HEK293 (cell line): ENCODE measurements at regions not wholly inside any gene's neighbourhood (a gene's known extent, or its start where the extent isn't known, plus 50 kb on each side); places are given as distances from the start of the nearest gene placed in this dataset.
A peak's percentile ranks its signal among the peaks of the same experiment; 100 is the strongest.

Experiments
- CTCF ChIA-PET: fragments of 350-600 bp; formaldehyde crosslinking; extraction: SDS; loops from one replicate; lab custom pipeline; 2021; ENCODE audit warnings: antibody characterized with exemption; lab: Yijun Ruan, JAX
- POLR2A ChIA-PET: fragments of 300-600 bp; formaldehyde crosslinking; extraction: SDS; loops from one replicate; lab custom pipeline; 2020; ENCODE audit warnings: antibody characterized with exemption, inconsistent platforms; lab: Yijun Ruan, JAX
- H3K27ac ChIP-seq: fragments of 200-500 bp; sonication (Bioruptor generic); 2 replicates; pipeline ENCODE4 v1.5.1; 2014; ENCODE audit warnings: low read depth, low read length, control low read depth, inconsistent platforms; ENCODE audit errors: extremely low read depth
- H3K36me3 ChIP-seq, 2 experiments: fragments of 200-500 bp in 1 of 2; sonication (Bioruptor generic) in 1 of 2; 1 replicate in 1 of 2; 2 replicates in 1 of 2; pipeline ENCODE4 v1.5.1; 2014 to 2017; ENCODE audit warnings: inconsistent platforms in 2 of 2, low read length in 2 of 2; ENCODE audit not compliant: control insufficient read depth in 2 of 2, insufficient read depth in 1 of 2
- H3K4me1 ChIP-seq: fragments of 200-500 bp; sonication (Bioruptor generic); 2 replicates; pipeline ENCODE4 v1.5.1; 2014; ENCODE audit warnings: mild to moderate bottlenecking, low read length, inconsistent platforms; ENCODE audit not compliant: control insufficient read depth, insufficient read depth
- H3K4me3 ChIP-seq: 2 replicates; pipeline ENCODE4 v1.5.1; 2011; ENCODE audit warnings: low read depth, mild to moderate bottlenecking, control low read depth, low read length, moderate library complexity
- H3K9me3 ChIP-seq: fragments of 200-500 bp; sonication (Bioruptor generic); 2 replicates; pipeline ENCODE4 v1.5.1; 2014; ENCODE audit warnings: low read depth, low read length, inconsistent platforms; ENCODE audit not compliant: control insufficient read depth, insufficient read depth
- OVOL3 ChIP-seq: fragments of 450-650 bp; formaldehyde crosslinking; IDR thresholded peaks from 2 replicates; pipeline ENCODE4 v1.5.1; 2016; ENCODE audit warnings: missing biosample characterization, missing genetic modification characterization
- PRDM1 ChIP-seq: fragments of 450-650 bp; formaldehyde crosslinking; IDR thresholded peaks from 2 replicates; pipeline ENCODE4; 2016; ENCODE audit warnings: missing biosample characterization, missing genetic modification characterization
- SETDB1 ChIP-seq: IDR thresholded peaks from one replicate; pipeline ENCODE4 v1.6.1; 2017; ENCODE audit warnings: mild to moderate bottlenecking, low read length, moderate library complexity, mixed read lengths; ENCODE audit not compliant: insufficient read length
- ZEB2 ChIP-seq: fragments of 450-650 bp; formaldehyde crosslinking; IDR thresholded peaks from 2 replicates; pipeline ENCODE4 v1.5.1; 2016; ENCODE audit warnings: missing biosample characterization, missing genetic modification characterization
- ZNF133 ChIP-seq: fragments of 450-650 bp; formaldehyde crosslinking; IDR thresholded peaks from 2 replicates; pipeline ENCODE4 v1.5.1; 2016; ENCODE audit warnings: missing biosample characterization, missing genetic modification characterization
- ZNF138 ChIP-seq: fragments of 450-650 bp; formaldehyde crosslinking; IDR thresholded peaks from 2 replicates; pipeline ENCODE4 v1.5.1; 2016; ENCODE audit warnings: missing biosample characterization, missing genetic modification characterization, borderline replicate concordance
- ZNF221 ChIP-seq: fragments of 450-650 bp; formaldehyde crosslinking; IDR thresholded peaks from 2 replicates; pipeline ENCODE4 v1.5.1; 2017; ENCODE audit warnings: missing biosample characterization, missing genetic modification characterization, borderline replicate concordance
- ZNF324 ChIP-seq: fragments of 450-650 bp; formaldehyde crosslinking; IDR thresholded peaks from 2 replicates; pipeline ENCODE4 v1.5.1; 2016; ENCODE audit warnings: missing biosample characterization, missing genetic modification characterization
- ZNF354C ChIP-seq: fragments of 450-650 bp; formaldehyde crosslinking; IDR thresholded peaks from 2 replicates; pipeline ENCODE4 v1.5.1; 2016; ENCODE audit warnings: missing biosample characterization, missing genetic modification characterization, low read depth, borderline replicate concordance
- ZNF404 ChIP-seq: fragments of 450-650 bp; formaldehyde crosslinking; IDR thresholded peaks from 2 replicates; pipeline ENCODE4 v1.5.1; 2017; ENCODE audit warnings: missing biosample characterization, missing genetic modification characterization
- ZNF529 ChIP-seq: fragments of 450-650 bp; formaldehyde crosslinking; IDR thresholded peaks from 2 replicates; pipeline ENCODE4 v1.5.1; 2017; ENCODE audit warnings: missing genetic modification characterization, missing biosample characterization; ENCODE audit not compliant: insufficient replicate concordance
- ZNF548 ChIP-seq: fragments of 450-650 bp; formaldehyde crosslinking; IDR thresholded peaks from 2 replicates; pipeline ENCODE4 v1.5.1; 2016; ENCODE audit warnings: missing biosample characterization, missing genetic modification characterization
- ZNF624 ChIP-seq: fragments of 450-650 bp; formaldehyde crosslinking; IDR thresholded peaks from 2 replicates; pipeline ENCODE4 v1.5.1; 2017; ENCODE audit warnings: missing biosample characterization, missing genetic modification characterization
- ZNF658 ChIP-seq: fragments of 450-650 bp; formaldehyde crosslinking; IDR thresholded peaks from 2 replicates; pipeline ENCODE4; 2016; ENCODE audit warnings: missing biosample characterization, missing genetic modification characterization
- ZNF701 ChIP-seq: fragments of 450-650 bp; formaldehyde crosslinking; IDR thresholded peaks from 2 replicates; pipeline ENCODE4 v1.5.1; 2016; ENCODE audit warnings: missing biosample characterization, missing genetic modification characterization
- ZNF792 ChIP-seq: fragments of 450-650 bp; formaldehyde crosslinking; IDR thresholded peaks from 2 replicates; pipeline ENCODE4 v1.5.1; 2016; ENCODE audit warnings: missing biosample characterization, missing genetic modification characterization
- TF ChIP-seq, protein P1 (sequence below): fragments of 450-650 bp; formaldehyde crosslinking; IDR thresholded peaks from 2 replicates; pipeline ENCODE4 v1.5.1; 2017; ENCODE audit warnings: missing biosample characterization, missing genetic modification characterization
- TF ChIP-seq, protein P2 (sequence below): sonication (generic); formaldehyde crosslinking; IDR thresholded peaks from 2 replicates; pipeline ENCODE4 v1.8.1; 2022; ENCODE audit warnings: mild to moderate bottlenecking, moderate library complexity, missing genetic modification reagents
- TF ChIP-seq, protein P3 (sequence below): fragments of 450-650 bp; formaldehyde crosslinking; IDR thresholded peaks from 2 replicates; pipeline ENCODE4 v1.5.1; 2016; ENCODE audit warnings: missing biosample characterization, missing genetic modification characterization, borderline replicate concordance
- TF ChIP-seq, protein P4 (sequence below): fragments of 450-650 bp; formaldehyde crosslinking; IDR thresholded peaks from 2 replicates; pipeline ENCODE4 v1.5.1; 2016; ENCODE audit warnings: missing biosample characterization, missing genetic modification characterization
- TF ChIP-seq, protein P5 (sequence below): fragments of 450-650 bp; formaldehyde crosslinking; IDR thresholded peaks from 2 replicates; pipeline ENCODE4 v1.5.1; 2016; ENCODE audit warnings: missing biosample characterization, missing genetic modification characterization, low read depth

DNA sequence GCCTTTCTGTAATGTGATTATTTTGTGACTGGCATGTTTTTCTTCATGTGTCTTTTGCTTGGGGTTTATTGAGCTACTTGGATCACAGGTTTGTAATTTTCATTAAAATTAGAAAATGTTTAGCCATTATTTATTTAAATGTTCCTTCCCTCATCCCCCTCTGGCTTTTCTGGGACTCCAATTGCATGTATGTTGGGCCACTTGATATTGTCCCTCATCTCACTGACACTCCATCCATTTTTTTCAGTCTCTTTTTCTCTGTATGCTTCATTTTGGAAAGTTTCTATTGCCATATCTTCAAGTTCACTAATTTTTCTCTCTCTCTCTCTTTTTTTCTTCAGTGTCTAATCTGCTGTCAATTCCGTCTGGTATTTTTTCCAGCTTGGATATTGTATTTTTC lies 390.1 kb downstream of the PRDM2 start:
- H3K9me3 ChIP-seq: no peaks in the 10 kb centered on the region
- no peak overlapping the region for H3K27ac ChIP-seq
- ChIA-PET POLR2A (no interaction called here), CTCF (interaction anchor here (0.6 kb wide), 2 partner anchors 957 to 1476 kb away, joined by 3 to 4 read pairs; no protein-coding TSS in a partner anchor)
- H3K4me3 ChIP-seq: no peak overlapping the region
- no peaks in the 10 kb centered on the region for H3K4me1 ChIP-seq
- TF ChIP-seq ZNF133 (tag by site-specific recombination): peak; percentile 83
- peak; percentile 86 for TF ChIP-seq SETDB1
- TF ChIP-seq, protein P1, sequence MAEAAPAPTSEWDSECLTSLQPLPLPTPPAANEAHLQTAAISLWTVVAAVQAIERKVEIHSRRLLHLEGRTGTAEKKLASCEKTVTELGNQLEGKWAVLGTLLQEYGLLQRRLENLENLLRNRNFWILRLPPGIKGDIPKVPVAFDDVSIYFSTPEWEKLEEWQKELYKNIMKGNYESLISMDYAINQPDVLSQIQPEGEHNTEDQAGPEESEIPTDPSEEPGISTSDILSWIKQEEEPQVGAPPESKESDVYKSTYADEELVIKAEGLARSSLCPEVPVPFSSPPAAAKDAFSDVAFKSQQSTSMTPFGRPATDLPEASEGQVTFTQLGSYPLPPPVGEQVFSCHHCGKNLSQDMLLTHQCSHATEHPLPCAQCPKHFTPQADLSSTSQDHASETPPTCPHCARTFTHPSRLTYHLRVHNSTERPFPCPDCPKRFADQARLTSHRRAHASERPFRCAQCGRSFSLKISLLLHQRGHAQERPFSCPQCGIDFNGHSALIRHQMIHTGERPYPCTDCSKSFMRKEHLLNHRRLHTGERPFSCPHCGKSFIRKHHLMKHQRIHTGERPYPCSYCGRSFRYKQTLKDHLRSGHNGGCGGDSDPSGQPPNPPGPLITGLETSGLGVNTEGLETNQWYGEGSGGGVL (tag by site-specific recombination): no peak
- no peaks in the 10 kb centered on the region for H3K36me3 ChIP-seq

DNA sequence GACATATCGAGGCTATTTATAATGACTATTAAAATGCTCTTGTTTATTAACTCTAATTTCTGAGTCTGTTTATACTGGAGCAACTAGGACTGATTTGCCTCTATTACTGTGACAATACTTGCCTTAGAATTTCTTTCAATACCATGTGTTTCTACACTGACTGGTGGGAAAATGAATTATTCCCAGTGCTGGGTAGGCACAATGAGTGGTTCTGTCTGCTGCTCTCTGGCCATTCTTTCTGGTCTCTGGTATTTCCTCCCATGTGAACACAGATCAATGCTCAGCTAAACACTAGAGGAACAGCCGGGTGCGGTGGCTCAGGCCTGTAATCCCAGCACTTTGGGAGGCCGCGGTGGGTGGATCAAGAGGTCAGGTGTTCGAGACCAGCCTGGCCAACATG lies 390.5 kb downstream of the PRDM2 start:
- Histone ChIP-seq H3K36me3 (no peaks in the 10 kb centered on the region), H3K4me1 (no peaks in the 10 kb centered on the region), H3K9me3 (no peaks in the 10 kb centered on the region), H3K4me3 (no peak overlapping the region), H3K27ac (no peak overlapping the region)
- CTCF ChIA-PET: interaction anchor here (0.6 kb wide), 2 partner anchors 957 to 1476 kb away, joined by 3 to 4 read pairs; no protein-coding TSS in a partner anchor
- POLR2A ChIA-PET: no interaction called here
- TF ChIP-seq, protein P2, sequence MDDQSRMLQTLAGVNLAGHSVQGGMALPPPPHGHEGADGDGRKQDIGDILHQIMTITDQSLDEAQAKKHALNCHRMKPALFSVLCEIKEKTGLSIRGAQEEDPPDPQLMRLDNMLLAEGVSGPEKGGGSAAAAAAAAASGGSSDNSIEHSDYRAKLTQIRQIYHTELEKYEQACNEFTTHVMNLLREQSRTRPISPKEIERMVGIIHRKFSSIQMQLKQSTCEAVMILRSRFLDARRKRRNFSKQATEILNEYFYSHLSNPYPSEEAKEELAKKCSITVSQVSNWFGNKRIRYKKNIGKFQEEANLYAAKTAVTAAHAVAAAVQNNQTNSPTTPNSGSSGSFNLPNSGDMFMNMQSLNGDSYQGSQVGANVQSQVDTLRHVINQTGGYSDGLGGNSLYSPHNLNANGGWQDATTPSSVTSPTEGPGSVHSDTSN: no peak
- TF ChIP-seq ZNF529 (tag by site-specific recombination) (no peak), ZNF404 (tag by site-specific recombination) (no peak), ZNF221 (no peak), OVOL3 (tag by site-specific recombination) (no peak), ZNF658 (no peak), ZNF624 (no peak), ZEB2 (tag by site-specific recombination) (no peak), PRDM1 (tag by site-specific recombination) (no peak), ZNF701 (tag by site-specific recombination) (no peak), ZNF324 (tag by site-specific recombination) (no peak), ZNF548 (no peak), ZNF792 (tag by site-specific recombination) (no peak), ZNF354C (tag by site-specific recombination) (no peak), ZNF138 (tag by site-specific recombination) (no peak)
- TF ChIP-seq, protein P3, sequence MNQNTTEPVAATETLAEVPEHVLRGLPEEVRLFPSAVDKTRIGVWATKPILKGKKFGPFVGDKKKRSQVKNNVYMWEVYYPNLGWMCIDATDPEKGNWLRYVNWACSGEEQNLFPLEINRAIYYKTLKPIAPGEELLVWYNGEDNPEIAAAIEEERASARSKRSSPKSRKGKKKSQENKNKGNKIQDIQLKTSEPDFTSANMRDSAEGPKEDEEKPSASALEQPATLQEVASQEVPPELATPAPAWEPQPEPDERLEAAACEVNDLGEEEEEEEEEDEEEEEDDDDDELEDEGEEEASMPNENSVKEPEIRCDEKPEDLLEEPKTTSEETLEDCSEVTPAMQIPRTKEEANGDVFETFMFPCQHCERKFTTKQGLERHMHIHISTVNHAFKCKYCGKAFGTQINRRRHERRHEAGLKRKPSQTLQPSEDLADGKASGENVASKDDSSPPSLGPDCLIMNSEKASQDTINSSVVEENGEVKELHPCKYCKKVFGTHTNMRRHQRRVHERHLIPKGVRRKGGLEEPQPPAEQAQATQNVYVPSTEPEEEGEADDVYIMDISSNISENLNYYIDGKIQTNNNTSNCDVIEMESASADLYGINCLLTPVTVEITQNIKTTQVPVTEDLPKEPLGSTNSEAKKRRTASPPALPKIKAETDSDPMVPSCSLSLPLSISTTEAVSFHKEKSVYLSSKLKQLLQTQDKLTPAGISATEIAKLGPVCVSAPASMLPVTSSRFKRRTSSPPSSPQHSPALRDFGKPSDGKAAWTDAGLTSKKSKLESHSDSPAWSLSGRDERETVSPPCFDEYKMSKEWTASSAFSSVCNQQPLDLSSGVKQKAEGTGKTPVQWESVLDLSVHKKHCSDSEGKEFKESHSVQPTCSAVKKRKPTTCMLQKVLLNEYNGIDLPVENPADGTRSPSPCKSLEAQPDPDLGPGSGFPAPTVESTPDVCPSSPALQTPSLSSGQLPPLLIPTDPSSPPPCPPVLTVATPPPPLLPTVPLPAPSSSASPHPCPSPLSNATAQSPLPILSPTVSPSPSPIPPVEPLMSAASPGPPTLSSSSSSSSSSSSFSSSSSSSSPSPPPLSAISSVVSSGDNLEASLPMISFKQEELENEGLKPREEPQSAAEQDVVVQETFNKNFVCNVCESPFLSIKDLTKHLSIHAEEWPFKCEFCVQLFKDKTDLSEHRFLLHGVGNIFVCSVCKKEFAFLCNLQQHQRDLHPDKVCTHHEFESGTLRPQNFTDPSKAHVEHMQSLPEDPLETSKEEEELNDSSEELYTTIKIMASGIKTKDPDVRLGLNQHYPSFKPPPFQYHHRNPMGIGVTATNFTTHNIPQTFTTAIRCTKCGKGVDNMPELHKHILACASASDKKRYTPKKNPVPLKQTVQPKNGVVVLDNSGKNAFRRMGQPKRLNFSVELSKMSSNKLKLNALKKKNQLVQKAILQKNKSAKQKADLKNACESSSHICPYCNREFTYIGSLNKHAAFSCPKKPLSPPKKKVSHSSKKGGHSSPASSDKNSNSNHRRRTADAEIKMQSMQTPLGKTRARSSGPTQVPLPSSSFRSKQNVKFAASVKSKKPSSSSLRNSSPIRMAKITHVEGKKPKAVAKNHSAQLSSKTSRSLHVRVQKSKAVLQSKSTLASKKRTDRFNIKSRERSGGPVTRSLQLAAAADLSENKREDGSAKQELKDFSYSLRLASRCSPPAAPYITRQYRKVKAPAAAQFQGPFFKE (tag by site-specific recombination): no peak
- TF ChIP-seq, protein P4, sequence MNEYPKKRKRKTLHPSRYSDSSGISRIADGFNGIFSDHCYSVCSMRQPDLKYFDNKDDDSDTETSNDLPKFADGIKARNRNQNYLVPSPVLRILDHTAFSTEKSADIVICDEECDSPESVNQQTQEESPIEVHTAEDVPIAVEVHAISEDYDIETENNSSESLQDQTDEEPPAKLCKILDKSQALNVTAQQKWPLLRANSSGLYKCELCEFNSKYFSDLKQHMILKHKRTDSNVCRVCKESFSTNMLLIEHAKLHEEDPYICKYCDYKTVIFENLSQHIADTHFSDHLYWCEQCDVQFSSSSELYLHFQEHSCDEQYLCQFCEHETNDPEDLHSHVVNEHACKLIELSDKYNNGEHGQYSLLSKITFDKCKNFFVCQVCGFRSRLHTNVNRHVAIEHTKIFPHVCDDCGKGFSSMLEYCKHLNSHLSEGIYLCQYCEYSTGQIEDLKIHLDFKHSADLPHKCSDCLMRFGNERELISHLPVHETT: no peak
- TF ChIP-seq, protein P5, sequence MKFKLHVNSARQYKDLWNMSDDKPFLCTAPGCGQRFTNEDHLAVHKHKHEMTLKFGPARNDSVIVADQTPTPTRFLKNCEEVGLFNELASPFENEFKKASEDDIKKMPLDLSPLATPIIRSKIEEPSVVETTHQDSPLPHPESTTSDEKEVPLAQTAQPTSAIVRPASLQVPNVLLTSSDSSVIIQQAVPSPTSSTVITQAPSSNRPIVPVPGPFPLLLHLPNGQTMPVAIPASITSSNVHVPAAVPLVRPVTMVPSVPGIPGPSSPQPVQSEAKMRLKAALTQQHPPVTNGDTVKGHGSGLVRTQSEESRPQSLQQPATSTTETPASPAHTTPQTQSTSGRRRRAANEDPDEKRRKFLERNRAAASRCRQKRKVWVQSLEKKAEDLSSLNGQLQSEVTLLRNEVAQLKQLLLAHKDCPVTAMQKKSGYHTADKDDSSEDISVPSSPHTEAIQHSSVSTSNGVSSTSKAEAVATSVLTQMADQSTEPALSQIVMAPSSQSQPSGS: no peak
